Transverse colon (tissue), 4 donors: ENCODE measurements at regions not wholly inside any gene's neighbourhood (a gene's known extent, or its start where the extent isn't known, plus 50 kb on each side); places are given as distances from the start of the nearest gene placed in this dataset.

Experiments
- CTCF ChIP-seq, 5 experiments: fragments of 200-600 bp in 3 of 5; fragments of 450-650 bp in 2 of 5; sonication (generic) in 3 of 5; IDR thresholded peaks; 1 replicate in 2 of 5; 2 replicates in 3 of 5; pipeline ENCODE4 v1.5.1; 2016 to 2017; ENCODE audit warnings: antibody characterized with exemption in 5 of 5, inconsistent platforms in 3 of 5, mild to moderate bottlenecking in 2 of 5, moderate library complexity in 1 of 5
- EP300 ChIP-seq: sonication (generic); formaldehyde crosslinking; IDR thresholded peaks from one replicate; pipeline ENCODE4 v1.6.1; 2017; ENCODE audit warnings: antibody characterized with exemption, low read depth
- POLR2A ChIP-seq: fragments of 450-650 bp; IDR thresholded peaks from one replicate; pipeline ENCODE4 v1.6.1; 2016; ENCODE audit warnings: antibody characterized with exemption, mild to moderate bottlenecking, moderate library complexity
- POLR2AphosphoS5 ChIP-seq, 3 donors: sonication (generic); formaldehyde crosslinking; IDR thresholded peaks; one replicate each; pipeline ENCODE4 v1.6.1; 2016; ENCODE audit warnings: antibody characterized with exemption in 3 of 3

DNA sequence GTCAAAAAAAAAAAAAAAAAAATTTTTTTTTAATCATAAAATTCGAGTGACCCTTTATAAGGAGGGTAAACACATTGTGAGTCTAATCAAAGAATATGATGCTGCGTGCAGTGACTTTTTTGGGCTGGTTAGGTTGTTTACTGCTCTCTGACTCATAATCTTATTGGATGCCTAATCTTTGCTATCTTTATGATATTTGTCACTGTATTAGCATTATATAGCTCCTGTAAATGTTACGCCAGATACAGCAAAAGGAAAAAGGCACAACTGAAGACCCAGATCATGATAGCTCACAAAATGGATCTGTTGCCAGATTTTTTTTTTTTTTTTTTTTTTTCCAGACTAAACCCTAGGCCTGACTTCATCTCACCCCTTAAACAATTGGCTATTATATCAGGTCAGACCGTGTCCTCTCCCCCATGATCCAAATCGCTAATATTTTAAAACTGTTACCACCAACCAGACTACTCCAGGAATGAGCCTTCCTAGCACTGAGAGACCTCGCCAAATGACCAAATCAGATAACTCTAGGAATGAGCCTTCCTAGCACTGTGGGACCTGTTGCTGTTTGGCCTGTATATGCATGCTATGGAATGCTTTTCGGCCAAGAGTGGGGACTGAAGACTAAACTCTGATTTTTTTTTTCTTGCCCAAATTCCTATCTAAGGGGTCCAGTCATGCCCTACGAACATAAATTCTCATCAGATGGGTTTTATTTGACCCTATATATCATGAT lies 131.7 kb upstream of the MYO10 start:
- TF ChIP-seq CTCF (IDR thresholded peaks at IDR 0.05) (no peak), POLR2AphosphoS5 (IDR thresholded peaks at IDR 0.05) (no peak), POLR2A (no peak), EP300 (no peak)
